Activated CD4-positive, alpha-beta T cell treated with anti-CD3 and anti-CD28 coated beads, Interleukin-2, amount 10 ng/mL, durations not matched to agents 7 days and 5 days (primary cell): ENCODE measurements at regions not wholly inside any gene's neighbourhood (a gene's known extent, or its start where the extent isn't known, plus 50 kb on each side); places are given as distances from the start of the nearest gene placed in this dataset.

Experiments used
- CTCF ChIA-PET: fragments of 350-600 bp; sonication (Branson Sonifier 250); formaldehyde crosslinking; loops from one replicate; lab custom pipeline; 2021; ENCODE audit warnings: antibody characterized with exemption; lab: Charles Lee
- POLR2A ChIA-PET: fragments of 350-600 bp; sonication (Branson Sonifier 250); formaldehyde crosslinking; loops from one replicate; lab custom pipeline; 2021; ENCODE audit warnings: antibody characterized with exemption; lab: Charles Lee
- DNase-seq: peaks from one replicate; pipeline ENCODE4 v3.0.0-alpha.2; 2020
- H3K27ac Mint-ChIP-seq: one replicate; pipeline ENCODE4 v1.8.0; 2021; ENCODE audit warnings: mild to moderate bottlenecking, moderate library complexity, mixed read lengths
- H3K27me3 Mint-ChIP-seq: one replicate; pipeline ENCODE4 v1.8.0; 2021; ENCODE audit warnings: mixed read lengths
- H3K36me3 Mint-ChIP-seq: one replicate; pipeline ENCODE4 v1.8.0; 2021; ENCODE audit warnings: low read depth, mixed read lengths
- H3K4me1 Mint-ChIP-seq: one replicate; pipeline ENCODE4 v1.8.0; 2021; ENCODE audit warnings: mixed read lengths
- H3K4me3 Mint-ChIP-seq: one replicate; pipeline ENCODE4 v1.8.0; 2021; ENCODE audit warnings: mild to moderate bottlenecking, moderate library complexity, mixed read lengths
- H3K9me3 Mint-ChIP-seq: one replicate; pipeline ENCODE4 v1.8.0; 2021; ENCODE audit warnings: mixed read lengths

- ChIA-PET CTCF (interaction anchor here (1.6 kb wide), 1 partner anchor 72 kb away, joined by 3 read pairs; no protein-coding TSS in a partner anchor), POLR2A (no interaction called here)
- no peak for DNase-seq
- H3K27ac Mint-ChIP-seq, result no peak overlapping the region
- H3K4me3 Mint-ChIP-seq, result no peak overlapping the region
- H3K4me1 Mint-ChIP-seq, result no peaks in the 10 kb centered on the region
- H3K27me3 Mint-ChIP-seq, result peaks cover 30% of the 10 kb centered on the region
- no peaks in the 10 kb centered on the region for H3K9me3 Mint-ChIP-seq
- H3K36me3 Mint-ChIP-seq, result no peaks in the 10 kb centered on the region
These were observed 326.6 kb upstream of the F9 start for GRCh38 chrX:139203651-139204570.

- H3K4me1 Mint-ChIP-seq, result no peaks in the 10 kb centered on the region
- H3K36me3 Mint-ChIP-seq, result no peaks in the 10 kb centered on the region
- no peak overlapping the region for H3K27ac Mint-ChIP-seq
- no peak overlapping the region for H3K4me3 Mint-ChIP-seq
- DNase-seq, result no peak
- H3K9me3 Mint-ChIP-seq, result no peaks in the 10 kb centered on the region
- CTCF ChIA-PET, result interaction anchor here (1.6 kb wide), 1 partner anchor 73 kb away, joined by 3 read pairs; no protein-coding TSS in a partner anchor
- peaks cover 28% of the 10 kb centered on the region for H3K27me3 Mint-ChIP-seq
- POLR2A ChIA-PET, result no interaction called here
These were observed 327.7 kb upstream of the F9 start for GRCh38 chrX:139202742-139203420.

GRCh38 chrX:139201924-139202323 lies 328.6 kb upstream of the F9 start:
- Mint-ChIP-seq H3K27me3 (peaks cover 25% of the 10 kb centered on the region), H3K9me3 (no peaks in the 10 kb centered on the region), H3K4me1 (no peaks in the 10 kb centered on the region), H3K4me3 (no peak overlapping the region), H3K27ac (no peak overlapping the region), H3K36me3 (no peaks in the 10 kb centered on the region)
- CTCF ChIA-PET, result no interaction called here
- POLR2A ChIA-PET, result no interaction called here
- no peak for DNase-seq

GRCh38 chrX:139200793-139201192 lies 329.7 kb upstream of the F9 start:
- Mint-ChIP-seq H3K4me3 (no peak overlapping the region), H3K27ac (no peak overlapping the region), H3K4me1 (no peaks in the 10 kb centered on the region), H3K9me3 (no peaks in the 10 kb centered on the region), H3K36me3 (no peaks in the 10 kb centered on the region), H3K27me3 (peaks cover 30% of the 10 kb centered on the region)
- ChIA-PET POLR2A (no interaction called here), CTCF (no interaction called here)
- DNase-seq, result no peak

GRCh38 chrX:139200346-139200745 lies 330.2 kb upstream of the F9 start:
- Mint-ChIP-seq H3K4me1 (no peaks in the 10 kb centered on the region), H3K36me3 (no peaks in the 10 kb centered on the region), H3K4me3 (no peak overlapping the region), H3K27ac (no peak overlapping the region), H3K27me3 (peaks cover 29% of the 10 kb centered on the region), H3K9me3 (no peaks in the 10 kb centered on the region)
- ChIA-PET CTCF (no interaction called here), POLR2A (no interaction called here)
- no peak for DNase-seq

- POLR2A ChIA-PET, result no interaction called here
- Mint-ChIP-seq H3K27ac (no peak overlapping the region), H3K4me1 (no peaks in the 10 kb centered on the region), H3K36me3 (no peaks in the 10 kb centered on the region), H3K27me3 (peaks cover 32% of the 10 kb centered on the region), H3K4me3 (no peak overlapping the region), H3K9me3 (no peaks in the 10 kb centered on the region)
- DNase-seq, result no peak
- CTCF ChIA-PET, result no interaction called here
These were observed 330.6 kb upstream of the F9 start for GRCh38 chrX:139199933-139200332.

- H3K4me1 Mint-ChIP-seq, result no peaks in the 10 kb centered on the region
These were observed 331.6 kb upstream of the F9 start for GRCh38 chrX:139198936-139199335.

GRCh38 chrX:139196890-139197289 lies 333.6 kb upstream of the F9 start:
- POLR2A ChIA-PET, result no interaction called here
- peaks cover 34% of the 10 kb centered on the region for H3K27me3 Mint-ChIP-seq

More at GRCh38 chrX:139198936-139199335, 331.6 kb upstream of the F9 start:
- no peaks in the 10 kb centered on the region for H3K36me3 Mint-ChIP-seq
- CTCF ChIA-PET, result no interaction called here
- H3K9me3 Mint-ChIP-seq, result no peaks in the 10 kb centered on the region
- H3K4me3 Mint-ChIP-seq, result no peak overlapping the region
- POLR2A ChIA-PET, result no interaction called here
- no peak for DNase-seq
- no peak overlapping the region for H3K27ac Mint-ChIP-seq
- peaks cover 37% of the 10 kb centered on the region for H3K27me3 Mint-ChIP-seq

GRCh38 chrX:139194571-139195280 lies 335.8 kb upstream of the F9 start:
- H3K27me3 Mint-ChIP-seq, result peaks cover 34% of the 10 kb centered on the region
- CTCF ChIA-PET, result no interaction called here

More at GRCh38 chrX:139196890-139197289, 333.6 kb upstream of the F9 start:
- Mint-ChIP-seq H3K4me1 (no peaks in the 10 kb centered on the region), H3K9me3 (no peaks in the 10 kb centered on the region), H3K4me3 (no peak overlapping the region), H3K36me3 (no peaks in the 10 kb centered on the region), H3K27ac (no peak overlapping the region)
- no peak for DNase-seq
- CTCF ChIA-PET, result no interaction called here

GRCh38 chrX:139192386-139192961 lies 338.1 kb upstream of the F9 start:
- POLR2A ChIA-PET, result no interaction called here
- peaks cover 30% of the 10 kb centered on the region for H3K27me3 Mint-ChIP-seq

More at GRCh38 chrX:139194571-139195280, 335.8 kb upstream of the F9 start:
- no peak for DNase-seq
- Mint-ChIP-seq H3K4me1 (no peaks in the 10 kb centered on the region), H3K27ac (no peak overlapping the region), H3K36me3 (no peaks in the 10 kb centered on the region), H3K4me3 (no peak overlapping the region), H3K9me3 (no peaks in the 10 kb centered on the region)
- POLR2A ChIA-PET, result no interaction called here

GRCh38 chrX:139191746-139192385 lies 338.7 kb upstream of the F9 start:
- no peaks in the 10 kb centered on the region for H3K4me1 Mint-ChIP-seq
- DNase-seq, result no peak
- H3K4me3 Mint-ChIP-seq, result no peak overlapping the region
- H3K27ac Mint-ChIP-seq, result no peak overlapping the region
- no peaks in the 10 kb centered on the region for H3K36me3 Mint-ChIP-seq
- CTCF ChIA-PET, result no interaction called here
- peaks cover 30% of the 10 kb centered on the region for H3K27me3 Mint-ChIP-seq
- POLR2A ChIA-PET, result no interaction called here
- no peaks in the 10 kb centered on the region for H3K9me3 Mint-ChIP-seq

More at GRCh38 chrX:139192386-139192961, 338.1 kb upstream of the F9 start:
- Mint-ChIP-seq H3K9me3 (no peaks in the 10 kb centered on the region), H3K36me3 (no peaks in the 10 kb centered on the region), H3K4me1 (no peaks in the 10 kb centered on the region), H3K27ac (no peak overlapping the region), H3K4me3 (no peak overlapping the region)
- DNase-seq, result no peak
- CTCF ChIA-PET, result no interaction called here

- ChIA-PET CTCF (no interaction called here), POLR2A (no interaction called here)
- H3K4me1 Mint-ChIP-seq, result no peaks in the 10 kb centered on the region
- no peaks in the 10 kb centered on the region for H3K36me3 Mint-ChIP-seq
- H3K9me3 Mint-ChIP-seq, result no peaks in the 10 kb centered on the region
- no peak overlapping the region for H3K27ac Mint-ChIP-seq
- H3K4me3 Mint-ChIP-seq, result no peak overlapping the region
- DNase-seq, result no peak
- peaks cover 24% of the 10 kb centered on the region for H3K27me3 Mint-ChIP-seq
These were observed 339.3 kb upstream of the F9 start for GRCh38 chrX:139191286-139191685.
